NCI-H2227 treated with DMSO at 0.1 percent for 48 hours (cell line): ENCODE measurements at regions not wholly inside any gene's neighbourhood (a gene's known extent, or its start where the extent isn't known, plus 50 kb on each side); places are given as distances from the start of the nearest gene placed in this dataset.

Experiments
- DNase-seq: peaks from one replicate; lab custom pipeline; 2025; lab: John Stamatoyannopoulos, UW

DNA sequence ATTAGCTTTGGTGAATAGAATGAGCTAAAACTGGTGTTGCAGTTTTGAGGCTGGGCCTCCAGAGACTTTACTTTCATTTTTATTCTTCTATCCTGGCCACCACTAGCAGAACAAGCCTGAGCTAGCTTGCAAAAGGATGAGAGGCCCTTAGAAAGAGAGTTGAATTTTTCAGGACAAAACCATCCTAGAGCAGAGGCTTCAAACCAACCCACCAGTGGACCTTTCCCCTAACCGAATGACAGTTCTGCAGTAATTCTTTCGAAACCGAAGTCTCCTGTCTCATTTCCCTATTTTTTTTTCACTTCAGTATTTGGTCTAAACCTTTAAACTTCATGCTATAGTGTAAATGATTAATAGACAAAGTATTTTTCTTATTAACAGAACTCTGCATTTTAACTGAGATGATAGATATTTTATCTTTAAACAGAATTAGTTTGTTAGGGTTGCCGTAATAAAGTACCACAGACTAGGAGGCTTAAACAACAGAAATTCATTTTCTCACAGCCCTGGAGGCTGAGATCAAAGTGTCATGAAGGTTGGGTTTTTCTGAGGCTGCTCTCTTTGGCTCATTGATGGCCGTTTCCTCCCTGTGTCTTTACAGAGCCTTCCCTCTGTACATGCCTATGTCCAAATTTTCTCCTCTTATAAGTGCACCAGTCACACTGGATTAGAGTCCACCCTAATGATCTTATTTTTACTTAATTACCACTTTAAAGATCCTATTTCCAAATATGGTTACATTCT lies 80.6 kb upstream of the PAK5 start:
- DNase-seq, result no peak

DNA sequence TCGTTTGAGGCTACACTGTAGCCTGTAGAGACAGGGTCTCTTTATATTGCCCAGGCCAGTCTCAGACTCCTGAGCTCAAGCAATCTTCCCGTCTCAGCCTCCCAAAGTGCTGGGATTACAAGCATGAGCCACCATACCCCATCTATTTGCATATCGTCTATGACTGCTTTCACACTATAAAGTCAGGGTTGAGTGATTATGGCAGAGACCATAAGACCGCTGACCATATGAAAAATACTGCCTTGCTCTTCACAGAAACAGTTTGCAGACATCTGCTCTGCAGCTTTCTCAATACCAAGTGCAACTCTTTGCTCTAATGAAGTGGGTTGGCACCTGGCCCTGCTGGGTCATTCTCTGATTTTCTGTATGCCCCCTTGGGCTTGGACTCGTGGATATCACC lies 79.5 kb upstream of the PAK5 start:
- DNase-seq, result no peak

DNA sequence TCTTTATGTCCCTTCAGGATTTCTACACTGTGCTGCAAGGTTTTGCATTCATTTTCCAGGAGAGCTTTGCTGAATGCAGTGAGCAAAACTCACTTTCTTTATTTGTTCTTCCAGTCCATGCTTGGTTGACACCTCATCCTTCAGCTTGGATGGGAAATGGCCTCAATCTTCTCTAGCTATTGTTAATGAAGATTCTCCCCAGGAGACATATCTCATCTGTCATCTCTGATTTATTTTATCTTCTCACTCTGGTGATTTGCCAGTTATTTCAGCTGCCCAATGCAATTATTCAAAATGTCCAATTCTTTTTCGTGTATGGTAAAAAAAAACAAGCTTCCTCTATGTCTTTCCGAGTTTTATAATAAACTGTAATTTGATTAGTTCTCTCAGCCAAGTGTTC lies 77.9 kb upstream of the PAK5 start:
- no peak for DNase-seq

DNA sequence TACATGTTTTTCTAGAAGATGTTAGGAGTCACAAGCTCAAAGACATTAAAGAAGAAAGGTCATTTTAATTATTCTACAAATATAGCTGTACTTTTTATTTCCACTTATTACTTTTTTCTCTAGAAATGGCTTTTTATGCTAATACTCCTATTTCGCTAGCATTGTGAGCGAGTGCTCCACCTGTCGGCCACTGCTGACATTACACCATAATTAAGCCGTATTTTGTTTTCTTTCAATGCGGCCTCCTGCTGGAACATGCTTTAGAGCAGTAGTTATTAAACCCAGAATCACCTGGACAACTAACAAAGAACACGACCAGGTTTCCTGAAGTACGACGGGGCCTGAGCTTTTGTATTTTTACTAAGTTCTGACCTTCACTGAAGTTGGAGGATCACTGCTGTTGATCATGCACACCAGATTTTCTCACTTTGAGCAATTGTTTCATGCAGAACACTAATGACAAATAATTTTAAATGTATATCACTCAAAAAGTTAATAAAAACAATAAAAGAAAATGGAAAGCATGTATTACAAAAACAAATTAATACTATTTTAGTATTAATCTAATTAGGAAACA lies 74.1 kb upstream of the PAK5 start:
- peak; percentile 32 for DNase-seq

DNA sequence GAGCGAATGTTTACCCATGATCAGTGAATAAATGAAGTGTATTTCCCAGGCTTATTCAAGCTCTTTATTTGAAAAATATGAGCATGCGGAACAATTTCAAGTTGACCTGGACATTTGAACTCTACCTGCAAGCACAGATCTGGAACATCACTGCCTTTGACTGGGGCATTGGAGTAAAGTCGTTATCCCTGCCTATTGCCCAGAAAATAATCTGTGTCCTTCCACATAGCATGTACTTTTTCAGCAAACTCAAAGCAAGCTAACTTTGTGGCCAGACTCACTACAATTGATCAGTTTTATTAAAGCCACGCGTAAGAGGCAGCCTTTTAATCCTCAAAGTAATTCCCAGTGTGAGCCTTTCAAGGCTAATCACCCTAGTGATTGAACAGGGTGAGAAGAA lies 73.4 kb upstream of the PAK5 start:
- no peak for DNase-seq

DNA sequence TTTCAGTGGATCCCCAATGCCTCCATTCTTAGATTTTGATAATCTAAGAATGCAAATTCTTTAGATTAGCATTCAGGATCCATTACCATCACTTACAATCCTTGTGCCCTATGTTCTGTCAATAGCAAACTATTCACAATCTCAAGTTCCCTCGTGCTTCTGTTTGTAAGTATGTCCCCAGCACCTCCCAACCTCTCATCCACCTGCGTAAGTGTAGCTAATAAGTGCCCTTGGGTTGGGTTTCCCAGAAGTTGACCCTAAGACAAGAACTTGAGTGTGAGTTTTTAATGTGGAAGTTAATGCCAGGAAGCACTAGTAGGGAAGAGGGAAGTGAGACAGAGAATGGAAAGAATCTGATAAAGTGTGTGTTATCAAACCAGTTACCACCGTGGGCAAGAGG lies 72.6 kb upstream of the PAK5 start:
- DNase-seq, result no peak

DNA sequence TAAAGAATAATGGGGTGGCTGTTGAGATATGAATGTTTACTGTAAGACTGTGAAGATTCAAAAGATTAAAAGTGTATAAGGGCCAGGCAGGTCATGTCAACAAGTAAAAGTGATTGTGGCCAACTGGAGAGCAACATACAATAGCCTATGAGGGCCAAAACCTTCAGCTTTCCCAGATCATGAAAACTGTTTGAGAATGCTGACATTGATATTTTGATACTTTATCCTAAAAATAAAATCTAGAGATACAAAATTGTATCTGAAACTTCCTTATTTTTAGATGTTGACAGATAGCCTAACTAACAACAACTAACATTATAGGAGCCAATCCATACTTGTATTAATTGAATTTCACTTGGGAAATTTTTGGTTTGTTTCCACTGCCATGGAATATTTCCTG lies 70.3 kb upstream of the PAK5 start:
- no peak for DNase-seq

DNA sequence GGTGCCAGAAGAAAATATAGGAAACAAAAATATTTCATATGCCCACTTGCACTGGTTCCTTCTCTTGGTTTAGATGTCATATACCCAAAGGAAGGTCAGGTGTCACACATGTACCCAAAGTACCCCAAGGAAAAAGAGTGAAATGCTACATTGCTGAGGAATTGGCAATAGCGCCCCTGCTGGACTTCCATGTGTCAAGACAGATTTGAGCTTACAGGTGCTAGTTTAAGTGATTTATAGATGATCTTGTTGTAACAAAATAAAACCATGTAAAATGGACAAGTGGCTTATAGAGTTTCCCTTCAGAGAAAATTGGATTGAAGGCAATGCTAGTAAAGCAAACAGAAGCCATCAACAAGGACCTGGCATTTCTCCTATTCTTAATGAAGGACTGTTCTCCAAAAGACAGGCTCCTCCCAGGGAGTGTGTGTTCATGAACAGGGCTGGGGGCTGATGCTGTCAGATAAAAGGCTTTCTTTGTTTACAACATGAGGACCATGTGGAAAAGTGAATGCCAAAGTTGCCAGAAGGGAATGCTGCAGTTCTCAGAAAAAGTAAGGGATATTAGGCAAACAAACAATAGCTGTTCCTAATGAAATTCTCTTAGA lies 64.3 kb upstream of the PAK5 start:
- no peak for DNase-seq

DNA sequence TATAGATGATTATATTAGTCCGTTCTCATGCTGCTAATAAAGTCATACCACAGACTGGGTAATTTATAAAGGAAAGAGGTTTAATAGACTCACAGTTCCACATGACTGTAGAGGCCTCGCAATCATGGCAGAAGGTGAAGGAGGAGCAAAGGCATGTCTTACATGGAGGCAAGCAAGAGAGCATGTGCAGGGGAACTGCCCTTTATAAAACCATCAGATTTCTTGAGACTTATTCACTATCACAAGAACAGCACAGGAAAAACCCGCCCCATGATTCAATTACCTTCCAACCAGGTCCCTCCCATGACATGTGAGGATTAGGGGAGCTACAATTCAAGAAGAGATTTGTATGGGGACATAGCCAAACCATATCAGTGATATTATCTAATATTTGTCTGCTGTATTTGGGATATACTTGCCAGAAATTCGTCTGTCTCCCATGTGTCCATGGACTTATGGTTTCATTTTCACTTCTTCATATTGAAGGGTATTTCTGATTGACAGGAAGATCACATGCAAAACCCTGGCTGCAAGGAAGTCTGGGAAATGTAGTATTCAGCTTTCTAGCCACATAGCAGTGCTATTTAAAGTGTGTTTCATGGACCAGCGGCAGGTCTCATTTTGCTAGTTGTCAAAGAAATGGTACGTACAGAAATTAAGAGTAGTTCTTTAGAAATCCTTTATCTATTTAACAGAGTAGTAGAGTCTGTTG lies 50.5 kb upstream of the PAK5 start:
- no peak for DNase-seq
